OCI-LY3 (cell line): ENCODE measurements at regions not wholly inside any gene's neighbourhood (a gene's known extent, or its start where the extent isn't known, plus 50 kb on each side); places are given as distances from the start of the nearest gene placed in this dataset.

Experiments
- CTCF ChIP-seq: fragments of 200-600, 300-600 bp; sonication (generic); IDR thresholded peaks from 2 replicates; pipeline ENCODE4 v1.5.1; 2014; ENCODE audit warnings: antibody characterized with exemption, low read length, low read depth
- EZH2phosphoT487 ChIP-seq: fragments of 200-600 bp; shearing (Covaris generic); IDR thresholded peaks from 2 replicates; pipeline ENCODE4 v1.6.1; 2018; ENCODE audit warnings: antibody characterized with exemption, mixed run types, low read depth

- TF ChIP-seq CTCF (no peak), EZH2phosphoT487 (no peak)
Measured at GRCh38 chr3:170712798-170713197, 126.9 kb upstream of the SLC7A14 start.
